ES-I3 (cell line): ENCODE measurements at regions not wholly inside any gene's neighbourhood (a gene's known extent, or its start where the extent isn't known, plus 50 kb on each side); places are given as distances from the start of the nearest gene placed in this dataset.

Source experiments
- H3K36me3 ChIP-seq: 2 replicates; pipeline ENCODE4 v1.6.1; 2013; ENCODE audit warnings: mild to moderate bottlenecking, low read length, control low read depth, moderate library complexity; ENCODE audit not compliant: insufficient read depth
- H3K4me1 ChIP-seq: 2 replicates; pipeline ENCODE4 v1.6.1; 2013; ENCODE audit warnings: mild to moderate bottlenecking, control low read depth, low read length; ENCODE audit not compliant: insufficient read depth
- H3K9ac ChIP-seq: 2 replicates; pipeline ENCODE4 v1.6.1; 2013; ENCODE audit warnings: low read depth, mild to moderate bottlenecking, low read length, moderate library complexity
- H3K9me3 ChIP-seq: 2 replicates; pipeline ENCODE4 v1.6.1; 2013; ENCODE audit warnings: mild to moderate bottlenecking, low read length, moderate library complexity; ENCODE audit not compliant: control insufficient read depth, insufficient read depth

DNA sequence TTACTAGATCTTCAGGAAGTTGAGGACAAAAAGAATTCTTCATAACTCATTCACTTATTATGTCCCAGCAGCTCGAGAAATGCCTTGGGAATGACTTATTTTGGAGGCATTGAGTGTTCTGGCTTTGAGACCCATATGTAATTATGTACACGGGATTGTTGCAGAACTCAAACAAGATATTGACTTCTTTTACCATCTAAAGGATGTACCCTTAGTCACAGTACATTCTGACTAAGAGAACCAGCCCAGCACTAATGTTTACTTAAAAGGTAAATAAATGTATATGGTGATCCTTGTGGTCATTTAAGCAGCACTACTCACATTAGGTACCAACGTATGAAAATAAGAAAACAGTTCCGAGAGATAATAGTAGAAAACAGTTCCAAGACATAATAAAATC is 268.9 kb downstream of the ADCYAP1 start:
- H3K9me3 ChIP-seq: peaks cover 12% of the 10 kb centered on the region
- no peak overlapping the region for H3K9ac ChIP-seq
- no peaks in the 10 kb centered on the region for H3K36me3 ChIP-seq
- no peaks in the 10 kb centered on the region for H3K4me1 ChIP-seq

DNA sequence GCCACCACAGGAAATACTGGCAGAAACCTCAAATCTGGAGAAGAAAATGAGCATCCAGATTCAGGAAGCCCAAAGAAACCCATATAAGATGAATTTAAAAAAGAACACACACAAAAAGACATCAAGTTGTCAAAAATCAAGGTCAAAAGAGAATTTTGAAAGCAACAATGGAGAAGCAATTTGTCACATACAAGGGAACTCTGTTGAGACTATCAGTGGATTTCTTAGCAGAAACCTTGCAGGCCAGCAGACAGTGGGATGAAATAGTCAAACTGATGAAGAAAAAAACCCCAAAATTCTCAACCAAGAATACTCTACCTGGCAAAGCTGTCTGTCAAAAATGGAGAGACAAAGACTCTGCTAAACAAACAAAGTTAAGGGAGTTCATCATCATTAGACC is 272.6 kb downstream of the ADCYAP1 start:
- Histone ChIP-seq H3K9me3 (peaks cover 19% of the 10 kb centered on the region), H3K4me1 (no peaks in the 10 kb centered on the region), H3K9ac (no peak overlapping the region), H3K36me3 (no peaks in the 10 kb centered on the region)

GRCh38 chr18:1191341-1191740 is 286.7 kb downstream of the ADCYAP1 start:
- no peaks in the 10 kb centered on the region; the same call in 1 of the 2 replicates for H3K9me3 ChIP-seq
- H3K4me1 ChIP-seq: no peaks in the 10 kb centered on the region
- H3K9ac ChIP-seq: no peak overlapping the region
- H3K36me3 ChIP-seq: no peaks in the 10 kb centered on the region

DNA sequence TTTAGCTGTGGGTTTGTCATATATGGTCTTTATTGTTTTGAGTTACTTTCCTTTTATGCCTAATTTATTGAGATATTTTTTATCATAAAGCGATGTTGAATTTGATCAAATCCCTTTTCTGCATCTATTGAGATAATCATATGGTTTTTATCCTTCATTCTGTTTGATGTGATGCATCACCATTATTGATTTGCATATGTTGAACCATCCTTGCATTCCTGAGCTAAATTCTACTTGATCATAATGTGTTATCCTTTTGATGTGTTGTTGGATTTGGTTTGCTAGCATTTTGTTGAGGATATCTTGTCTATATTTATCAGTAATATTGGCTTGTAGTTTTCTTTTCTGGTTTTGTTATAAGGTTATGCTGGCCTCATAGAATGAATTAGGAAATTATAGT is 308.5 kb downstream of the ADCYAP1 start:
- Histone ChIP-seq H3K9me3 (no peaks in the 10 kb centered on the region), H3K36me3 (no peaks in the 10 kb centered on the region), H3K4me1 (no peaks in the 10 kb centered on the region), H3K9ac (no peak overlapping the region)

DNA sequence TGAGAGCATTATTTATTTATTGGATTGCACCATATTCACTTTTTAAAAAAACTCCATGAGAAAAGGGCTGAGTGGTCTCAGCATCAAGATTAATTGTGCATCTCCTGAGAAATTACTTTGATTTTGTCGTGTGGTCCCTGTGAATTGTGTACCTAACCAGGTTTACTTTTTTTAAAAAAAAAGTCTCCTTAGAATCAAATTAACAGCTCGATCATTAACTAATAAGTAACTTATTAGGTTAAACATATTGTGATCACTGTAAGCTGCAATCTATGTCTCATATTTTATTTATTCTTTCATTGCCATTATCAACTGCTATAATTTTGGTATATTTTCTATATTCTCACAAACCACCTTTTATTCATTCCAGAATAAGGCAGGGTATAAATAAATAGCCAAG is 318.2 kb downstream of the ADCYAP1 start:
- Histone ChIP-seq H3K9ac (no peak overlapping the region), H3K4me1 (no peaks in the 10 kb centered on the region), H3K36me3 (no peaks in the 10 kb centered on the region), H3K9me3 (no peaks in the 10 kb centered on the region)

GRCh38 chr18:1227025-1227424 is 322.4 kb downstream of the ADCYAP1 start:
- no peaks in the 10 kb centered on the region for H3K36me3 ChIP-seq
- no peaks in the 10 kb centered on the region for H3K4me1 ChIP-seq
- H3K9ac ChIP-seq: no peak overlapping the region
- H3K9me3 ChIP-seq: no peaks in the 10 kb centered on the region; the same call in 1 of the 2 replicates

DNA sequence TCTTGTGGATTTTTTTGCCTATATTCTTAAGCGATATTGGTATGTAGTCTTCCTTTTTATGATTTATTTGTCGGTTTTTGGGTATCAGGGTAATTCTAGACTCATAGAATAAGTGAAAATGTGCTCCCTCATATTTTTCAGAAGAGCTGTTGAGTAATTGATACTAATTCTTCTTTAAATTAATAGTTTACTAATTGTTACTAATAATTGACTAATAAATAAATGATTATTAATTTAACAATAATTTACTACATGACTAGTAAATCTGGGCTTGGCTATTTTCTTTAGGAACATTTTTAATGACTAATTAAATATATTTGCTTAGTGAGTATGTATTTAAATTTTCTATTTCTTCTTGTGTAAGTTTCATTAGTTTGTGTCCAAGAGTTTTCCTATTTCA is 325.0 kb downstream of the ADCYAP1 start:
- Histone ChIP-seq H3K4me1 (no peaks in the 10 kb centered on the region), H3K9me3 (peaks cover 4% of the 10 kb centered on the region; the same call in 1 of the 2 replicates), H3K36me3 (no peaks in the 10 kb centered on the region), H3K9ac (no peak overlapping the region)

- H3K36me3 ChIP-seq: no peaks in the 10 kb centered on the region
These were observed 328.2 kb downstream of the ADCYAP1 start for GRCh38 chr18:1232867-1233266.

GRCh38 chr18:1240701-1241100 is 336.0 kb downstream of the ADCYAP1 start:
- no peaks in the 10 kb centered on the region for H3K36me3 ChIP-seq
- no peaks in the 10 kb centered on the region for H3K9me3 ChIP-seq
- H3K9ac ChIP-seq: no peak overlapping the region
- H3K4me1 ChIP-seq: no peaks in the 10 kb centered on the region

More at GRCh38 chr18:1232867-1233266, 328.2 kb downstream of the ADCYAP1 start:
- H3K9ac ChIP-seq: no peak overlapping the region
- no peaks in the 10 kb centered on the region for H3K4me1 ChIP-seq
- H3K9me3 ChIP-seq: peaks cover 4% of the 10 kb centered on the region; the same call in 1 of the 2 replicates

DNA sequence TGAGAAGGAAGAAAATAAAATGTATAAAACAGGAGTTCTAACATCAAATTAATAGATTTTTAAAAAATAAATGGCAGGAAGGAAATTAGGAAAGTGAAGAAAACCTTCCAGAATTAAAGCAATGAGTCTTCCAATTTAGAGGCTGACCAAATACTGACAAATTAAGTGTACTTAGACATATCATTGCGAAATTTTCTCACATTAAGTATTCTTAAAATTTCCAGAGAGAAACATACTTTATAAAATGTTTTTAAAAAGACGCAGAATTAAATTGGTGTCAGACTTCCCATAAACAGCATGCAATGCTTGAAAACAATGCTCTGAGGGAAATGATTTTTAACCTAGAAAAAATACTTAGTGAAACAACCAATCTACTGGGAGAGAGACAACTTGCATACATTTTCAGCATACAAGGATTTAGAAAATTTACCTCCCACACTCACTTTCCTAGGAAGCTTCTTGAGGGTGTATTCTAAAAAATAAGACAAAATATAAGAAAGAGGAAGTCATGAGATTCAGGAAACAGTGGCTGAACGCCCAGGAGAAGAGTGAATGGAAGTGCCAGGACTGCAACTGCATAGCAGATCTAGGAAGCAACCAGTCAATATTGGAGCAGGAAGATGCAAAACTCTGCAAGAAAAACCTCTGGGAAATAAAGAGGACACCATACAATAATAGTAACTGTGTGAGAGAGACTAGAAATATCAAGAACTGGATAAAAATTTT is 339.9 kb downstream of the ADCYAP1 start:
- Histone ChIP-seq H3K36me3 (no peaks in the 10 kb centered on the region), H3K9me3 (no peaks in the 10 kb centered on the region), H3K9ac (no peak overlapping the region), H3K4me1 (no peaks in the 10 kb centered on the region)

- Histone ChIP-seq H3K36me3 (no peaks in the 10 kb centered on the region), H3K4me1 (no peaks in the 10 kb centered on the region), H3K9ac (no peak overlapping the region), H3K9me3 (no peaks in the 10 kb centered on the region)
These were observed 342.2 kb downstream of the ADCYAP1 start for GRCh38 chr18:1246827-1247226.

DNA sequence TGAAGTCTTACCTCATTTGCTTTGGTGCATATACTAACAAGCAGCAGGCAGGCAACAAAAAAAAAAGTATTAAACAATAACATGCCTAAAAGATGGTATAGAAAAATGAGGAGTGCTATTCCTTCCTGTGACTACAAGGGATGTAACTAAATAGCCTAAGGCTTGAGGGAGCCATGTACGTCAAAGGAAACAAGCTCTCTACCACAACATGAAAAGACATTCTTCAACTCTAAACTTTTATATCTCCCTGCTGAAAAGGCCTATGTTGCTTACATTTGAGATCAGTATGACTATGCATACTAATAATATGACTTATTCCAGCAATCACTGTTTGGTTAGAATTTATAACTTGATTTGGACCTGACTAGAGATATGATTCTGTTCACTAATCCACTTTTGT is 347.9 kb downstream of the ADCYAP1 start:
- Histone ChIP-seq H3K4me1 (no peaks in the 10 kb centered on the region), H3K9me3 (no peaks in the 10 kb centered on the region), H3K36me3 (no peaks in the 10 kb centered on the region), H3K9ac (no peak overlapping the region)

- no peaks in the 10 kb centered on the region for H3K9me3 ChIP-seq
- no peak overlapping the region for H3K9ac ChIP-seq
- H3K36me3 ChIP-seq: no peaks in the 10 kb centered on the region
- H3K4me1 ChIP-seq: no peaks in the 10 kb centered on the region
These were observed 348.3 kb downstream of the ADCYAP1 start for GRCh38 chr18:1252936-1253335.

GRCh38 chr18:1253827-1254226 is 349.2 kb downstream of the ADCYAP1 start:
- Histone ChIP-seq H3K9ac (no peak overlapping the region), H3K9me3 (no peaks in the 10 kb centered on the region), H3K36me3 (no peaks in the 10 kb centered on the region), H3K4me1 (no peaks in the 10 kb centered on the region)

- Histone ChIP-seq H3K36me3 (no peaks in the 10 kb centered on the region), H3K4me1 (no peaks in the 10 kb centered on the region), H3K9ac (no peak overlapping the region), H3K9me3 (no peaks in the 10 kb centered on the region)
These were observed 356.4 kb downstream of the ADCYAP1 start for GRCh38 chr18:1261054-1261453.
